ENCODE measurements at regions not wholly inside any gene's neighbourhood (a gene's known extent, or its start where the extent isn't known, plus 50 kb on each side); places are given as distances from the start of the nearest gene placed in this dataset.

- Histone ChIP-seq H3K36me3 (ENCODE audit: insufficient read depth, low read length) (no peaks in the 10 kb centered on the region), H3K27ac (no peak overlapping the region), H3K4me3 (no peak overlapping the region), H3K9ac (ENCODE audit: insufficient read length) (no peak overlapping the region), H3K9me3 (ENCODE audit: low read depth, low read length) (no peaks in the 10 kb centered on the region)
- DNase-seq (ENCODE audit: low read depth, low spot score) = no peak
- no peak for TF ChIP-seq POLR2AphosphoS5 (IDR thresholded peaks at IDR 0.05; ENCODE audit: borderline replicate concordance, low read depth, low read length)
These were observed 2166.6 kb downstream of the TP53TG3F start for GRCh38 chr16:35626041-35626440.

DNA sequence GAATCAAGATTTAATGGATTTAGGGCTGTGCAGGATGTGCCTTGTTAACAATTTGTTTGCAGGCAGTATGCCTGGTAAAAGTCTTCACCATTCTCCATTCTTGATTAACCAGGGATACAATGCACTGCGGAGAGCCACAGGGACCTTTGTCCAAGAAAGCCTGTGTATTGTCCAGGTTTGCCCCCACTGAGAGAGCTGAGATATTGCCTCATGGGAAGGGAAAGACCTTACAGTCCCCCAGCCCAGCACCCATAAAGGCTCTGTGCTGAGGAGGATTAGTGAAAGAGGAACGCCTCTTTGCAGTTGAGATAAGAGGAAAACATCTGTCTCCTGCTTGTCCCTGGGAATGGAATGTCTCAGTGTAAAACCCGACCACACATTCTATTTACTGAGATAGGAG is 2169.6 kb downstream of the TP53TG3F start:
- no peak overlapping the region for H3K4me3 ChIP-seq
- no peaks in the 10 kb centered on the region for H3K36me3 ChIP-seq (ENCODE audit: insufficient read depth, low read length)
- no peaks in the 10 kb centered on the region for H3K9me3 ChIP-seq (ENCODE audit: low read depth, low read length)
- no peak for TF ChIP-seq EZH2 (IDR thresholded peaks at IDR 0.05)
- TF ChIP-seq POLR2AphosphoS5 (IDR thresholded peaks at IDR 0.05; ENCODE audit: borderline replicate concordance, low read depth, low read length) = no peak
- TF ChIP-seq FOXP2 (optimal IDR thresholded peaks at IDR 0.05; ENCODE audit: control extremely low read depth, extremely low read length, insufficient read depth) = no peak
- no peak overlapping the region for H3K9ac ChIP-seq (ENCODE audit: insufficient read length)
- H3K27ac ChIP-seq = no peak overlapping the region
- no peak for DNase-seq (ENCODE audit: low read depth, low spot score)

- no peak overlapping the region for H3K4me3 ChIP-seq
- H3K27ac ChIP-seq = no peak overlapping the region
- no peaks in the 10 kb centered on the region for H3K9me3 ChIP-seq (ENCODE audit: low read depth, low read length)
- TF ChIP-seq FOXP2 (optimal IDR thresholded peaks at IDR 0.05; ENCODE audit: control extremely low read depth, extremely low read length, insufficient read depth) (no peak), POLR2AphosphoS5 (IDR thresholded peaks at IDR 0.05; ENCODE audit: borderline replicate concordance, low read depth, low read length) (no peak), EZH2 (IDR thresholded peaks at IDR 0.05) (no peak)
- H3K36me3 ChIP-seq (ENCODE audit: insufficient read depth, low read length) = no peaks in the 10 kb centered on the region
- no peak for DNase-seq (ENCODE audit: low read depth, low spot score)
- no peak overlapping the region for H3K9ac ChIP-seq (ENCODE audit: insufficient read length)
These were observed 2172.0 kb downstream of the TP53TG3F start for GRCh38 chr16:35631261-35631945.

DNA sequence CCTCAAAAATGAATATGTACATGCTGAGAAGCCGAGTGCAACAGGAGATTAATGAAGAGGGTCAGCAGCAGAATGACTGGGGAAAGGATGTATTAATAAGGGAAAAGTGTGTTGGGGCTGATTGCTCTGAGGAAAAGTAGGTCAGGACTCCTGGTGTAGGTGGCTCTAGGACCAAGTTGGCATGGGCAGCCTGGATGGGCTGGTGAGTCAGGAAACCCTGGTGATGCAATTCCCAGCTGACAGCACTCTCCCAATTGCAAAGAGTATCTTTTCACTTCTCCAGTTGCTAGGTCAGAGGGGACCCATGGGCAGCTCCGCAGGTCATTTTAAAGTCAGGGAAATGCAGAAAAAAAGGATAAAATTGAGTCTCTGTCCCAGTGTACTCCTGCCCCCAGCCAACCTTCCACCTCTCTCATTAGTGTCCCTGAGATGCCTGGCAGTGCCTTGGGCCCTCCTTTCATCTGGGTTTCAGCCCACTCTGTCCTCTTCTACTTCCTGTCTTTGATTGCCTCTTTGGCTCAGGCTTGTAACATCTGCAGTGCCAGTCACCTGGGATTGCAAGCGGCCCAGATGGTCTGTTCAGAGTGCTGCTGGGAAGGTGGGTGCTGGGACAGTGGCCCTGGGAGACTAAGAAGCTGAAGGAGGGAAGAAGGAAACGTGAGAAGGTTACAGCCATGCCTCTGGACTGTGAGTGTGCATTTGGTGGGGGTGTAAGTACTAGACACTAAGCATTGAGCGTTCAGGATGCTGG is 2177.2 kb downstream of the TP53TG3F start:
- no peaks in the 10 kb centered on the region for H3K36me3 ChIP-seq (ENCODE audit: insufficient read depth, low read length)
- no peak overlapping the region for H3K27ac ChIP-seq
- TF ChIP-seq POLR2AphosphoS5 (IDR thresholded peaks at IDR 0.05; ENCODE audit: borderline replicate concordance, low read depth, low read length) = no peak
- no peak for TF ChIP-seq FOXP2 (optimal IDR thresholded peaks at IDR 0.05; ENCODE audit: control extremely low read depth, extremely low read length, insufficient read depth)
- TF ChIP-seq EZH2 (IDR thresholded peaks at IDR 0.05) = no peak
- no peak overlapping the region for H3K9ac ChIP-seq (ENCODE audit: insufficient read length)
- no peak overlapping the region for H3K4me3 ChIP-seq
- DNase-seq (ENCODE audit: low read depth, low spot score) = no peak
- no peaks in the 10 kb centered on the region for H3K9me3 ChIP-seq (ENCODE audit: low read depth, low read length)

DNA sequence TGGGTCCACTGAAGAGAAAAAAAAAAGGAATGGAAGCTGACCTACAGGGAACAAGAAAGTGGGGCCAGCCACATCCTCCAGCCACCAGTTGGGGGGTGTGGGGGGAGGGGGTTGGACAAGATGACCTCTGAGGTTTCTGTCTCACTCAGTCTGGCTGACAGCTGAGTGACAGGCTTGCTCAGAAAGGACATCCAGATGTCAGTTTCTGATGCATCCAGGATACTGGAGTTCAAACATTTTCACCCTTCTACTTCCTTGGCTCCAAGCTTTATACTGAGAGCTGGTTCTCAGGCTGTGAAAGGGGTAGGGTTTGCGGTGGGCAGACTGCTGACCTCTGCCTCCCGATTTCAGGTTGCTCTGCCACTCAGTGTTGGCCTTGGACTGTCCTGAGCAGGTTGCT is 2178.3 kb downstream of the TP53TG3F start:
- Histone ChIP-seq H3K27ac (no peak overlapping the region), H3K9me3 (ENCODE audit: low read depth, low read length) (no peaks in the 10 kb centered on the region)

DNA sequence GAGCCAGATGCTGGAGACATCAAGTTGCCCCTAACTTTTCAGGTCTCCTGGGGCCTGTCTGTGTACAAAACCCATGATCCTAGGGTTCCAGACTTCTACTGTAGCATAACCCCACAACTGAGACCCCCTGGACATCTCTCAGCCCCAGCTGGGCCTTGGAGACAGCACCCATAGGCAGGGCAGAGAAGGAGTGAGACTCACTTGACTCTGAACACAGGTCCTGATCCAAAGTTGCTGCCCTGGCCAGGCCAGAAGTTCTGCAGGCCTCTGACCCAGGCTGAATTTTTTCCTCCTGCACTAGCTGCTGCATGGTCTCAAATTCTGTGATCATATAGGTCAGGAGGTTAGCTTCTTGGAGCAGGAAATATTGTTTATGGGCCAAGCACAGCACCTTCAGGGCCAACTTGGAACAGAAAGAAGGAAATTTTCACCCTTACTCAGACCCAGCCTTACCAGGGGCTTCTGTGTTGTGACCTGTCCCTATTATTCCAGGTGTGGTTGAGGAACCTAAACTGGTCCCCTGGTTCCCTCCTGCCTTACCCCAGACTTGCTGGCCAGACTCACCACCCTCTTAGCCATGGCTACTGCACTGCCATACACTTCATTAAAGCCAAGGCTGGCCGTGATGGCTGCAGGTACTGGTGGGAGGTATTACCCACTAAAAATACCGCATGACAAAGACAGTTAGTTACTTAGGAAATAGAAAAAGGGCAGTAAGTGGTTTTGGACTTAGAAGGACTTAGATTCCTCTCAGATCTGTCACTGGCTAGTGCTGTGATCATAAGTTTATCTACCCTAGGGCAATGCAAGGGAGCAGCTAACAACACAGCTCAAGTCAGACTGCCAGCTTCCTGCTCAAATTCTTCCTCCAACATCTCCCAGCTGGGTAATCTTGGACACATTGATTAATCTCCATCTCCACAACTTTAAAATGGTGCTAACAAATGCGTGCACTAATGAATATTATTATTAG is 2180.1 kb downstream of the TP53TG3F start:
- Histone ChIP-seq H3K36me3 (ENCODE audit: insufficient read depth, low read length) (no peaks in the 10 kb centered on the region), H3K9me3 (ENCODE audit: low read depth, low read length) (no peaks in the 10 kb centered on the region), H3K9ac (ENCODE audit: insufficient read length) (no peak overlapping the region), H3K4me3 (no peak overlapping the region), H3K27ac (no peak overlapping the region)
- TF ChIP-seq POLR2AphosphoS5 (IDR thresholded peaks at IDR 0.05; ENCODE audit: borderline replicate concordance, low read depth, low read length) = no peak
- TF ChIP-seq FOXP2 (optimal IDR thresholded peaks at IDR 0.05; ENCODE audit: control extremely low read depth, extremely low read length, insufficient read depth) = no peak
- no peak for TF ChIP-seq EZH2 (IDR thresholded peaks at IDR 0.05)
- no peak for DNase-seq (ENCODE audit: low read depth, low spot score)

More for the DNA sequence above, 2178.3 kb downstream of the TP53TG3F start:
- no peak overlapping the region for H3K9ac ChIP-seq (ENCODE audit: insufficient read length)
- no peak for DNase-seq (ENCODE audit: low read depth, low spot score)
- no peak overlapping the region for H3K4me3 ChIP-seq
- TF ChIP-seq POLR2AphosphoS5 (IDR thresholded peaks at IDR 0.05; ENCODE audit: borderline replicate concordance, low read depth, low read length) (no peak), FOXP2 (optimal IDR thresholded peaks at IDR 0.05; ENCODE audit: control extremely low read depth, extremely low read length, insufficient read depth) (no peak), EZH2 (IDR thresholded peaks at IDR 0.05) (no peak)
- no peaks in the 10 kb centered on the region for H3K36me3 ChIP-seq (ENCODE audit: insufficient read depth, low read length)

DNA sequence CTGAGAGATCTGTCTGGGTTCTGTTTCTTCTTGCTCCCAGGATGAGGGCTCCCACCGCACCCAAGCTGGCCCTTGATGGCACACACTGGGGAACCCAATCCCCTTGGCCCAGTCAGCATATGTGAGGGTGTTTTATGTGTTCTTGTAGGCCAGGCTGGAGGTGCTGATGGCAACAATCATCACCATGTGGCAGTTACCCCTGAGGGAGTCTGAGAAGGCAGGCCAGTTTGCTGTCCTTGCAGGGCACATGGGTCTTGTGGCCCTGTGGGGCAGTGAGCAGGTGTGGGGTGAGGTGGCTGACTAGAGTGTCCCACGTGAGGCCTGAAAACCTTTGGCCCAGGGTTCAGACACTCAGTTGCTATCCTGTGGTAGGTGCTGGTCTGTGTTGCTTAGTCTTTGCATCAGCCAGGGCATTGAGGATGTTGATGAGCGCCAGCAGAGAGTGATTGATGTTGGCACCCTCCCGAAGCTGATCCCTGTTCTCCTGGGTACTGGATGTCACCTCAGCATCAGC is 2183.0 kb downstream of the TP53TG3F start:
- no peaks in the 10 kb centered on the region for H3K36me3 ChIP-seq (ENCODE audit: insufficient read depth, low read length)
- H3K9me3 ChIP-seq (ENCODE audit: low read depth, low read length) = no peaks in the 10 kb centered on the region
- no peak overlapping the region for H3K27ac ChIP-seq
- no peak for DNase-seq (ENCODE audit: low read depth, low spot score)
- H3K9ac ChIP-seq (ENCODE audit: insufficient read length) = no peak overlapping the region
- TF ChIP-seq FOXP2 (optimal IDR thresholded peaks at IDR 0.05; ENCODE audit: control extremely low read depth, extremely low read length, insufficient read depth) (no peak), POLR2AphosphoS5 (IDR thresholded peaks at IDR 0.05; ENCODE audit: borderline replicate concordance, low read depth, low read length) (no peak), EZH2 (IDR thresholded peaks at IDR 0.05) (no peak)
- H3K4me3 ChIP-seq = no peak overlapping the region

DNA sequence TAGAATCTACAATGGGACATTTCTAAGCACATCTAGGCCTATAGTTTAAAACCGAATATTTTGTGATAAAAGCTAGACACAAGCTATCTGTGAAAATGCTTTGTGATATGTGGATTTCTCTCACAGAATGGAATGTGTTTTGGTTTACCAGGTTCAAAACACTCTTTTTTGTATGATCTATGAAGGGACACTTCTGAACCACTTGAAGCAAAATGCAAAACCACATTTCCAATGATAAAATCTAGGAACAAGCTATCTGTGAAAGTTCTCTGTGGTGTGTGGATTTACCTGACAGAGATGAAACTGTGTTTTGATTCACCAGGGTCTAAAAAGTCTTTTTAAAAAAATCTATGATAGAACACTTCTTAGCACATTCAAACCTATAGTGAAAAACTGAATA is 2192.4 kb downstream of the TP53TG3F start:
- Histone ChIP-seq H3K27ac (no peak overlapping the region), H3K4me3 (no peak overlapping the region), H3K9ac (ENCODE audit: insufficient read length) (no peak overlapping the region), H3K36me3 (ENCODE audit: insufficient read depth, low read length) (no peaks in the 10 kb centered on the region), H3K9me3 (ENCODE audit: low read depth, low read length) (no peaks in the 10 kb centered on the region)
- DNase-seq (ENCODE audit: low read depth, low spot score) = no peak
- TF ChIP-seq POLR2AphosphoS5 (IDR thresholded peaks at IDR 0.05; ENCODE audit: borderline replicate concordance, low read depth, low read length) = no peak
- no peak for TF ChIP-seq FOXP2 (optimal IDR thresholded peaks at IDR 0.05; ENCODE audit: control extremely low read depth, extremely low read length, insufficient read depth)
